Activated CD8-positive, alpha-beta memory T cell treated with anti-CD3 and anti-CD28 coated beads, Interleukin-2, amount 10 ng/mL, durations not matched to agents 7 days and 5 days (primary cell): ENCODE measurements at regions not wholly inside any gene's neighbourhood (a gene's known extent, or its start where the extent isn't known, plus 50 kb on each side); places are given as distances from the start of the nearest gene placed in this dataset.
A peak's percentile ranks its signal among the peaks of the same experiment; 100 is the strongest.
"Not testable (repeated sequence)": the region's sequence is repeated elsewhere in the genome, so short reads cannot be mapped to it uniquely, and the experiment has no call there.

Experiments used
- ATAC-seq: fragments of 150-1000 bp; cut with Tn5 transposase; one replicate; pipeline ENCODE4 v1.10.0; 2021; ENCODE audit warnings: moderate library complexity
- CTCF ChIA-PET: fragments of 350-600 bp; sonication (Branson Sonifier 250); formaldehyde crosslinking; loops from one replicate; lab custom pipeline; 2021; ENCODE audit warnings: antibody characterized with exemption; lab: Charles Lee
- DNase-seq: peaks from one replicate; pipeline ENCODE4 v3.0.0-alpha.2; 2020
- H3K27ac Mint-ChIP-seq: one replicate; pipeline ENCODE4 v1.8.0; 2021; ENCODE audit warnings: mild to moderate bottlenecking, mixed read lengths
- H3K27me3 Mint-ChIP-seq: one replicate; pipeline ENCODE4 v1.8.0; 2021; ENCODE audit warnings: mixed read lengths
- H3K36me3 Mint-ChIP-seq: one replicate; pipeline ENCODE4 v1.8.0; 2021; ENCODE audit warnings: mild to moderate bottlenecking, mixed read lengths
- H3K4me1 Mint-ChIP-seq: one replicate; pipeline ENCODE4 v1.8.0; 2021; ENCODE audit warnings: mixed read lengths
- H3K4me3 Mint-ChIP-seq: one replicate; pipeline ENCODE4 v1.8.0; 2021; ENCODE audit warnings: mild to moderate bottlenecking, moderate library complexity, mixed read lengths
- H3K9me3 Mint-ChIP-seq: one replicate; pipeline ENCODE4 v1.8.0; 2022; ENCODE audit warnings: low read depth, mixed read lengths

DNA sequence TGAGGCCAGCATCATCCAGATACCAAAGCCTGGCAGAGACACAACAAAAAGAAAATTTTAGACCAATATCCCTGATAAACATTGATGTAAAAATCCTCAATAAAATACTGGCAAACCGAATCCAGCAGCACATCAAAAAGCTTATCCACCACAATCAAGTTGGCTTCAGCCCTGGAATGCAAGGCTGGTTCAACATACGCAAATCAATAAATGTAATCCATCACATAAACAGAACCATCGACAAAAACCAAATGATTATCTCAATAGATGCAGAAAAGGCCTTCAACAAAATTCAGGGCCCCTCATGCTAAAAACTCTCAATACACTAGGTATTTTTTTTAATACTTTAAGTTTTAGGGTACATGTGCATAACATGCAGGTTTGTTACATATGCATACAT is 74.1 kb downstream of the ELAPOR2 start:
- H3K4me3 Mint-ChIP-seq, H3K4me1 Mint-ChIP-seq, CTCF ChIA-PET, ATAC-seq, H3K27ac Mint-ChIP-seq, H3K27me3 Mint-ChIP-seq, H3K36me3 Mint-ChIP-seq, DNase-seq, H3K9me3 Mint-ChIP-seq: not testable (repeated sequence)

- H3K4me1 Mint-ChIP-seq, CTCF ChIA-PET, DNase-seq, ATAC-seq, H3K4me3 Mint-ChIP-seq, H3K27ac Mint-ChIP-seq, H3K27me3 Mint-ChIP-seq, H3K9me3 Mint-ChIP-seq, H3K36me3 Mint-ChIP-seq: not testable (repeated sequence)
Measured at GRCh38 chr7:86983654-86984053, 75.8 kb downstream of the ELAPOR2 start.

GRCh38 chr7:86981937-86982336 is 77.5 kb downstream of the ELAPOR2 start:
- H3K36me3 Mint-ChIP-seq, CTCF ChIA-PET, ATAC-seq, H3K27ac Mint-ChIP-seq, DNase-seq, H3K4me3 Mint-ChIP-seq, H3K27me3 Mint-ChIP-seq, H3K9me3 Mint-ChIP-seq: not testable (repeated sequence)
- peaks cover 11% of the 10 kb centered on the region for H3K4me1 Mint-ChIP-seq

DNA sequence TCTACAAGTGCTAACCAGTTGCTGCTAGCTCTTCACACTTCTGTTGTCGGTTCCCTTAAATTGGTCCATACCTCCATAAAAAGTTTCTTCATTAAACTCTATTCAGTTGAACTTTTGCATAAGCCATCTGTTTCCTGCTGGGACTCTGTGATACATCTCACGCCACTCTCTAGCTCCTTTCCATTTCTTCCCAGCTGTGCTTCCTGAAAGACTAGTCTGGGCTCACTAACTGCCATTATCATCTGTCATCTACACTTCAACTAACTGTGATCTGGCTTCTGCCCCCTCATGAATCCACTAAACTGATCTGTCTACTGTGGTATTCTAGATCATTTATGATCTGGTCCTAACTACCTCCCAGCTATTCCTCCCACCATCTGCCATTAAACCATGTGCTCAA is 78.3 kb downstream of the ELAPOR2 start:
- H3K36me3 Mint-ChIP-seq, result peaks cover 5% of the 10 kb centered on the region
- H3K4me1 Mint-ChIP-seq, result peaks cover 11% of the 10 kb centered on the region
- no peak overlapping the region for H3K27ac Mint-ChIP-seq
- CTCF ChIA-PET, result interaction anchor here (0.6 kb wide), 1 partner anchor 323 kb away, joined by 3 read pairs; no protein-coding TSS in a partner anchor
- DNase-seq (no peak), ATAC-seq (no peak)
- H3K4me3 Mint-ChIP-seq, result no peak overlapping the region
- H3K9me3 Mint-ChIP-seq, result peaks cover 3% of the 10 kb centered on the region
- H3K27me3 Mint-ChIP-seq, result no peaks in the 10 kb centered on the region

DNA sequence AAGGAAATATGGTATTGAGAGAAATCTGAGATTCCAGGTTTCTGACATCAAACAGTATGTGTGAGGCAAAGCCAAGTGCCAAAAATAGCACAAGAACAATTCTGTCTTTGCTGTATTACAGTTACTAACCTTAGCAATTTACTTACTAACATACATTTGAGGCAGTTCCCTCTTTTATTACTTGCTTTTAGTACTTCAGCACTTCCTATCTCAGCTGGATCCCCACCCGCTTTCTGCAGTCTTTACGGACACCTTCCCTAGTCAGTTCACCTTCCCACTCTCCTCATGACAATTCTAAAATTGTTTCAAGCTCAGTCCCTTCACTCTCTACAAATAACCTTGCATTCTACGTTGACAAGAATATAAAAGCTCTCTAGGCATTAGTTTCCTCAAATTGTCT is 79.2 kb downstream of the ELAPOR2 start:
- CTCF ChIA-PET, result no interaction called here
- H3K4me1 Mint-ChIP-seq, result peaks cover 11% of the 10 kb centered on the region
- H3K36me3 Mint-ChIP-seq, result peaks cover 5% of the 10 kb centered on the region
- no peak for ATAC-seq
- H3K27me3 Mint-ChIP-seq, result no peaks in the 10 kb centered on the region
- no peak for DNase-seq
- H3K27ac Mint-ChIP-seq, result no peak overlapping the region
- H3K4me3 Mint-ChIP-seq, result no peak overlapping the region
- H3K9me3 Mint-ChIP-seq, result peaks cover 3% of the 10 kb centered on the region

DNA sequence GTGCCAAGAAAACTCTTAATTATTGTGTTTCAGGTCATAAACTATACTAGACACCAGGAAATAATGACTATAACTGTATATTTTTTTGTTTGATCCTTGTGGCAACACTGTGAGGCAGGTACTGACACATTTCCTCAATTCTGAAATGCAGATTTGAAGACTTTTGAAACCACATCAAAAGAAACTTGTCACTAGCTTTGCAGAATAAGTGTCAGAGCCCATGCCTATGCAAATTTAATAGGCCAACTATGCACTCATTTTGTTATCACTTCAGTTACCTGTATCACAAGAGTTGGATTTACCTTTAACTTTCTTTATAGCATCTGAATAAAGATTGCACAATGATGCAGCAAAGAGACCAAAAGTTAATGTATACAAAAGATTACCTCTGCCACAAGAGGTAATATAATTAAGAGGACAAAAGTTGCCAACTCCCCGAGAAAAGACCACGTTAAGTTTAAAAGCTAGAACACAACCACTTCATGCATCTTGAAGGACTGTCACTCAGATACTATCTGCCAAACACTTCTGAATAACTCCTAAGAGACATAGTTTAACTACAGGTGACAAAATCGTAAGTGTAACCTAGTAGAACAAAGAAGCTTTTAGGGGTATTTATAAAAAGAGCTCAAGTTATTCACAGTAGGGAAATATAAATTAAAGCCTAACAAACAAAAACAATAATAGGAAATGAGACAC is 80.5 kb downstream of the ELAPOR2 start:
- no peaks in the 10 kb centered on the region for H3K36me3 Mint-ChIP-seq
- H3K4me3 Mint-ChIP-seq, result no peak overlapping the region
- ATAC-seq, result peak; percentile 71
- peaks cover 11% of the 10 kb centered on the region for H3K4me1 Mint-ChIP-seq
- H3K27ac Mint-ChIP-seq, result no peak overlapping the region
- DNase-seq, result no peak
- no peaks in the 10 kb centered on the region for H3K27me3 Mint-ChIP-seq
- H3K9me3 Mint-ChIP-seq, result no peaks in the 10 kb centered on the region
- CTCF ChIA-PET, result no interaction called here

GRCh38 chr7:86976958-86977357 is 82.5 kb downstream of the ELAPOR2 start:
- ATAC-seq (no peak), DNase-seq (no peak)
- Mint-ChIP-seq H3K9me3 (no peaks in the 10 kb centered on the region), H3K4me3 (no peak overlapping the region), H3K27me3 (no peaks in the 10 kb centered on the region), H3K4me1 (peaks cover 11% of the 10 kb centered on the region), H3K27ac (no peak overlapping the region), H3K36me3 (no peaks in the 10 kb centered on the region)
- CTCF ChIA-PET, result no interaction called here

GRCh38 chr7:86975914-86976313 is 83.5 kb downstream of the ELAPOR2 start:
- DNase-seq, result no peak
- Mint-ChIP-seq H3K36me3 (no peaks in the 10 kb centered on the region), H3K4me3 (no peak overlapping the region), H3K9me3 (no peaks in the 10 kb centered on the region), H3K4me1 (peaks cover 11% of the 10 kb centered on the region), H3K27me3 (no peaks in the 10 kb centered on the region), H3K27ac (no peak overlapping the region)
- CTCF ChIA-PET, result no interaction called here
- ATAC-seq, result no peak

- no peak overlapping the region for H3K27ac Mint-ChIP-seq
- H3K9me3 Mint-ChIP-seq, result no peaks in the 10 kb centered on the region
- CTCF ChIA-PET, result no interaction called here
- ATAC-seq, result no peak
- peaks cover 11% of the 10 kb centered on the region for H3K4me1 Mint-ChIP-seq
- no peak overlapping the region for H3K4me3 Mint-ChIP-seq
- no peaks in the 10 kb centered on the region for H3K27me3 Mint-ChIP-seq
- H3K36me3 Mint-ChIP-seq, result no peaks in the 10 kb centered on the region
- DNase-seq, result no peak
Measured at GRCh38 chr7:86975449-86975848, 84.0 kb downstream of the ELAPOR2 start.

GRCh38 chr7:86972072-86972471 is 87.4 kb downstream of the ELAPOR2 start:
- no peaks in the 10 kb centered on the region for H3K4me1 Mint-ChIP-seq
- CTCF ChIA-PET, result no interaction called here
- DNase-seq (no peak), ATAC-seq (no peak)
- H3K27me3 Mint-ChIP-seq, result no peaks in the 10 kb centered on the region
- H3K36me3 Mint-ChIP-seq, result no peaks in the 10 kb centered on the region
- no peak overlapping the region for H3K27ac Mint-ChIP-seq
- H3K4me3 Mint-ChIP-seq, result no peak overlapping the region
- H3K9me3 Mint-ChIP-seq, result no peaks in the 10 kb centered on the region

GRCh38 chr7:86970986-86971385 is 88.5 kb downstream of the ELAPOR2 start:
- no peak overlapping the region for H3K27ac Mint-ChIP-seq
- H3K4me3 Mint-ChIP-seq, result no peak overlapping the region
- no peaks in the 10 kb centered on the region for H3K9me3 Mint-ChIP-seq
- H3K27me3 Mint-ChIP-seq, result no peaks in the 10 kb centered on the region
- H3K4me1 Mint-ChIP-seq, result no peaks in the 10 kb centered on the region
- CTCF ChIA-PET, result no interaction called here
- no peak for DNase-seq
- no peaks in the 10 kb centered on the region for H3K36me3 Mint-ChIP-seq
- ATAC-seq, result no peak

GRCh38 chr7:86970547-86970946 is 88.9 kb downstream of the ELAPOR2 start:
- no peaks in the 10 kb centered on the region for H3K27me3 Mint-ChIP-seq
- H3K9me3 Mint-ChIP-seq, result no peaks in the 10 kb centered on the region
- CTCF ChIA-PET, result no interaction called here
- H3K4me3 Mint-ChIP-seq, result no peak overlapping the region
- ATAC-seq (no peak), DNase-seq (no peak)
- H3K36me3 Mint-ChIP-seq, result no peaks in the 10 kb centered on the region
- no peaks in the 10 kb centered on the region for H3K4me1 Mint-ChIP-seq
- no peak overlapping the region for H3K27ac Mint-ChIP-seq

- Mint-ChIP-seq H3K4me1 (no peaks in the 10 kb centered on the region), H3K9me3 (no peaks in the 10 kb centered on the region), H3K4me3 (no peak overlapping the region), H3K27ac (no peak overlapping the region), H3K36me3 (no peaks in the 10 kb centered on the region), H3K27me3 (no peaks in the 10 kb centered on the region)
- CTCF ChIA-PET, result interaction anchor here (0.7 kb wide), 1 partner anchor 194 kb away, joined by 3 read pairs; no protein-coding TSS in a partner anchor
- ATAC-seq (no peak), DNase-seq (no peak)
Measured at GRCh38 chr7:86969865-86970264, 89.6 kb downstream of the ELAPOR2 start.

DNA sequence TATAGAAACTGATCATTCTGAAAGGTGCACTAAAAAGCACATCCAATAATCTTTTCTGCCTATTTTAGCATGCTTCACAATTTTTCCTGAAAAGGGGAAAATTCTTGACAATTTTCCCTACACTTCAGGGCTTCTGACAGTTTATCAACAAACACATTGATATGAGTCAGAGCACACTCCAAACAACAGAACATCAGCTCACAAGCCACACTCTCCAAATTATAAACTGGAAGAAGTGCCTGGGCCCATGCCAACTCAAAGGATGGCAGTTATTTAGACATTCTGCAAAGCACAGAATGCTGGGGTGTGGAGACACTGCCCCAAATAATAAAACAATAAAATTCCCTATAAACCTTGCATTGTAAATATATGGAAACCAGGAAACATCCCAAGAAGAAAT is 90.8 kb downstream of the ELAPOR2 start:
- no peaks in the 10 kb centered on the region for H3K9me3 Mint-ChIP-seq
- DNase-seq, result no peak
- ATAC-seq, result no peak
- CTCF ChIA-PET, result no interaction called here
- no peak overlapping the region for H3K4me3 Mint-ChIP-seq
- H3K27me3 Mint-ChIP-seq, result no peaks in the 10 kb centered on the region
- H3K36me3 Mint-ChIP-seq, result no peaks in the 10 kb centered on the region
- H3K27ac Mint-ChIP-seq, result no peak overlapping the region
- peaks cover 2% of the 10 kb centered on the region for H3K4me1 Mint-ChIP-seq
